ENCODE measurements at regions not wholly inside any gene's neighbourhood (a gene's known extent, or its start where the extent isn't known, plus 50 kb on each side); places are given as distances from the start of the nearest gene placed in this dataset.

DNA sequence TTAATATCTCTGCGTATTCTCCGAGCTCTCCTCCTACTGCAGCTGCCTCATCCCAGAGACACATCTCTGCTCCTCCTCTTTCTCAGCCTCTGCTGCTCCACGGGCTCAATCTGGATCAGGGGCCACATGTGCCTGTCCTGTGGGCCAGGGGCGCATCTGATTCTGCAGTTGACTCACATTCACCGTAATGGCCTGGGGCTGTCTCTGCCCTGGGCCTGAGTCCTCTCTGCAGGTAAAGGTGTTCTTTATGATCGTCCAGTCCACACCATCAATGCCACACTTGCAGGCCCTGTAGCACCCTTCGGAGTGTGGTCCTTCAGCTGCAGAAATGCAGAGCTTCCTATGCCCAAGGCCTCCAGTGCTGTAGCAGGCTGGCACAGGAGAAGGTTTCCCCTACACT is 154.5 kb downstream of the OAT start:
- no peaks in the 10 kb centered on the region for H3K36me3 ChIP-seq (ENCODE audit: control insufficient read depth in 1 of 2, insufficient read depth in 2 of 2, low read length in 2 of 2)
- H3K4me3 ChIP-seq (replicated peaks in 1 of 2; ENCODE audit: low read depth in 1 of 2, low read length in 2 of 2): no peak overlapping the region
- no peaks in the 10 kb centered on the region for H4K20me1 ChIP-seq (ENCODE audit: insufficient read depth)
- no peaks in the 10 kb centered on the region for H3K27me3 ChIP-seq (ENCODE audit: insufficient read depth, low read length)
- no peak for ATAC-seq
- no peak overlapping the region for H3K9ac ChIP-seq (ENCODE audit: low read length)
- CTCF ChIA-PET: interaction anchor here (0.9 kb wide), 1 partner anchor 72 kb away, joined by 3 read pairs; no protein-coding TSS in a partner anchor
- H3K9me3 ChIP-seq (ENCODE audit: control insufficient read depth in 1 of 2, insufficient read depth in 1 of 2, low read depth in 1 of 2, low read length in 2 of 2): peaks cover 0 to 4% of the 10 kb centered on the region in 2 experiments; a peak in 1 of 4 replicates
- no peaks in the 10 kb centered on the region for H3K79me2 ChIP-seq (ENCODE audit: insufficient read depth, low read length)
- RAD21 ChIA-PET (ENCODE audit: low non-redundant PET in 1 of 2, low total read pairs in 2 of 2, uncharacterized antibody in 2 of 2, unreplicated experiment in 2 of 2): no interaction called here
- H2AFZ ChIP-seq (ENCODE audit: low read depth, low read length, poor library complexity, severe bottlenecking): no peak overlapping the region
- H3K27ac ChIP-seq (ENCODE audit: low read depth, low read length): no peak overlapping the region
- peaks cover 0 to 3% of the 10 kb centered on the region in 2 experiments; a peak in 1 of 4 replicates for H3K4me1 ChIP-seq (ENCODE audit: control insufficient read depth in 1 of 2, insufficient read depth in 2 of 2, low read length in 2 of 2)
- no TSS peak for BruUV-seq (replicated peaks)
- DNase-seq (ENCODE audit: low read depth, low spot score): no peak
- intact Hi-C loops (cut with micrococcal nuclease): no loop called here
- no peaks in the 10 kb centered on the region for H3K9me2 ChIP-seq (ENCODE audit: insufficient read depth)
- no peak for TF ChIP-seq SIN3A (IDR thresholded peaks at IDR 0.05; ENCODE audit: low read depth)
- TF ChIP-seq EZH2phosphoT487 (IDR thresholded peaks at IDR 0.05; ENCODE audit: borderline replicate concordance): no peak
- TF ChIP-seq EZH2 (IDR thresholded peaks at IDR 0.05): no peak
- TF ChIP-seq POLR2A (IDR thresholded peaks at IDR 0.05; ENCODE audit: borderline replicate concordance, extremely low read depth, insufficient read depth, insufficient read length): no peak
- TF ChIP-seq SP1 (IDR thresholded peaks at IDR 0.05; ENCODE audit: low read depth): no peak
- no peak for TF ChIP-seq ZBTB33 (IDR thresholded peaks at IDR 0.05; ENCODE audit: extremely low read depth, insufficient replicate concordance, low read length)
- TF ChIP-seq ELF1 (IDR thresholded peaks at IDR 0.05; ENCODE audit: borderline replicate concordance, low read depth): no peak
- no peak for TF ChIP-seq REST (IDR thresholded peaks at IDR 0.05; ENCODE audit: low read depth)
- TF ChIP-seq ATF3 (IDR thresholded peaks at IDR 0.05): no peak
- TF ChIP-seq ZNF274 (IDR thresholded peaks at IDR 0.05; ENCODE audit: low read depth, low read length): no peak
- TF ChIP-seq CEBPB (IDR thresholded peaks at IDR 0.05; ENCODE audit: low read depth): no peak
- TF ChIP-seq POLR2AphosphoS5 (IDR thresholded peaks at IDR 0.05; ENCODE audit: low read depth, low read length): no peak
- TF ChIP-seq, protein P1, sequence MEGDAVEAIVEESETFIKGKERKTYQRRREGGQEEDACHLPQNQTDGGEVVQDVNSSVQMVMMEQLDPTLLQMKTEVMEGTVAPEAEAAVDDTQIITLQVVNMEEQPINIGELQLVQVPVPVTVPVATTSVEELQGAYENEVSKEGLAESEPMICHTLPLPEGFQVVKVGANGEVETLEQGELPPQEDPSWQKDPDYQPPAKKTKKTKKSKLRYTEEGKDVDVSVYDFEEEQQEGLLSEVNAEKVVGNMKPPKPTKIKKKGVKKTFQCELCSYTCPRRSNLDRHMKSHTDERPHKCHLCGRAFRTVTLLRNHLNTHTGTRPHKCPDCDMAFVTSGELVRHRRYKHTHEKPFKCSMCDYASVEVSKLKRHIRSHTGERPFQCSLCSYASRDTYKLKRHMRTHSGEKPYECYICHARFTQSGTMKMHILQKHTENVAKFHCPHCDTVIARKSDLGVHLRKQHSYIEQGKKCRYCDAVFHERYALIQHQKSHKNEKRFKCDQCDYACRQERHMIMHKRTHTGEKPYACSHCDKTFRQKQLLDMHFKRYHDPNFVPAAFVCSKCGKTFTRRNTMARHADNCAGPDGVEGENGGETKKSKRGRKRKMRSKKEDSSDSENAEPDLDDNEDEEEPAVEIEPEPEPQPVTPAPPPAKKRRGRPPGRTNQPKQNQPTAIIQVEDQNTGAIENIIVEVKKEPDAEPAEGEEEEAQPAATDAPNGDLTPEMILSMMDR (IDR thresholded peaks at IDR 0.05 in 2 of 3, conservative IDR thresholded peaks at IDR 0.05 in 1 of 3; ENCODE audit: borderline replicate concordance in 1 of 3, insufficient read depth in 1 of 3, low read depth in 2 of 3, low read length in 2 of 3): no peak
- TF ChIP-seq YY1 (IDR thresholded peaks at IDR 0.05; ENCODE audit: extremely low read depth, insufficient replicate concordance, low read depth, low read length): no peak
- TF ChIP-seq SRF (IDR thresholded peaks at IDR 0.05; ENCODE audit: low read depth): no peak
- TF ChIP-seq JUND (IDR thresholded peaks at IDR 0.05): no peak
- TF ChIP-seq ZFX (IDR thresholded peaks at IDR 0.05): no peak
- no peak for TF ChIP-seq CBX3 (IDR thresholded peaks at IDR 0.05; ENCODE audit: low read depth)
- no peak for TF ChIP-seq EGR1 (IDR thresholded peaks at IDR 0.05; ENCODE audit: low read depth)
- POLR2A ChIA-PET: no interaction called here
- no peak overlapping the region for H3K4me2 ChIP-seq (ENCODE audit: low read length)
